ENCODE measurements at regions not wholly inside any gene's neighbourhood (a gene's known extent, or its start where the extent isn't known, plus 50 kb on each side); places are given as distances from the start of the nearest gene placed in this dataset.

DNA sequence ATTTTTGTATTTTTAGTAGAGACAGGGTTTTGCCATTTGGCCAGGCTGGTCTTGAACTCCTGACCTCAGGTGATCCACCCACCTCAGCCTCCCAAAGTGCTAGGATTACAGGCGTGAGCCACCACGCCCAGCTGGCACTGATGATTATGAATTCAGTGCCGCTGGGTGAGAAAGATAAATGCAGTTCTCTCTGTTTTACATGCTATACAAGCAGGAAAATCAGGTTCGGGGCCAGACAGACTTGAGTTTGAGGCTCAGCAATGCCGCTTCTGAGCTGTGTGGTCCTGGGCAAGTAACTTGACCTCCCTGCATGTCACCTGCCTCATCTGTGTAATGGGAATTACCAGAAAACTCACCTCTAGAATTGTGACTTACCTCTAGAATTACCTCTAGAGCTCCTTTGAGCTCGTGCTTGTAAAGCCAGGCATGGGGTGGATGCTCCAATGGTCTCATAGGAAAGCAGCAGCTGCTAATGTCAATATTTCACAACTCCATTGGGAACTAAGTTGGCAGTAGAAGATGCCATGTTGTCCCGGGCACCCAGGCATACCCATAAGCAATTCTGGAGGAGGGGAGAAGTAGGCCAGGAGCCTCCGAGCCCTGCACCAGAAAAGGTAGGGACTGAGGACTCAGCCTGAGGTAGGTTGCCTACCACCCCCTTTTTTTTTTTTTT is 119.8 kb upstream of the SLC25A33 start:
- no peak for DNase-seq

DNA sequence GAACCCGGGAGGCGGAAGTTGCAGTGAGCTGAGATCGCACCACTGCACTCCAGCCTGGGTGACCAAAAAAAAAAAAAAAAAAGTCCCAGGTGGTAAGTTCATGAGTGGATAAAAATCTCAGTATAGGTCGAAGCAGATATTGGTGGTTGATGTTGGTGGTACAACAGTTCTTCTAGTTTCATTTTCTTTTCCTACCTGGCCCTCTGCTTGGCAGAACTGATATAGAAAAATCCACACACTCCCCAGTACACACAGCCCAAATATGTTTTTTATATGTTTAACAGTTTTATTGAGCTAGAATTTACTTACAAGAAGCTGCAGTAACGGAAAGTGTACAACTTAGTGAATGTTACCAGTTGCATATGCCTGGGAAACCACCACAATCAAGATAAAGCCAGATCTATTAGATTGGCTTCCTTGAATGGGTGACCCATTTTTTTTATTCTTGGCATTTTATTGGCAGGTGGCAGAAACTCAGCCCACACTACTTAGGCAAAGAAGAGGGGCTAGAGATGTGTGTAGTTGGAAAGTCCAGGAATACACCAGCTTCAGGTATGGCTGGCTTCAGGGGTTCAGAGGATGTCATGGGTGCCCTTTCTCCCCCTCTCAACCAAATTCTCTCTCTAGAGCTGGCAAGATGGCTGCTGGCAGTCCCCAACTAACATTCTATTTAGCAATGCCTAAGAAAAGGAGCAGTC is 118.3 kb upstream of the SLC25A33 start:
- no peak for DNase-seq

DNA sequence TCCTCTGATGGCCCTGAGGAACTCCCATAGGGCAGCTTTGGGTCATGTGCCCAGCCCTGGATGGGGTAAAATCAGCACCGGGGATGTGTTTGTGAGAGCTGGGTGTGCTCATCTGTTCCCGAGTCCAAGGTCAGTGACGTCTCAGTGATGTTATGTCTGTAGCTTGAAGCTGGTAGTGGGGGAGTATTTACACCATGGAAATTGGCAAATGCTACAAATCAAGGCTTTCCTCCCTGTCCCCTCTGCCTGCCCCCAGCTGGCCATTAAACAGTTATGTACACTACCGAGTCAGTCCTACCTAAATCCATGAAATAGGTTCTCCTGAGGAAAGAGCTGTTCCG is 117.8 kb upstream of the SLC25A33 start:
- no peak for DNase-seq

DNA sequence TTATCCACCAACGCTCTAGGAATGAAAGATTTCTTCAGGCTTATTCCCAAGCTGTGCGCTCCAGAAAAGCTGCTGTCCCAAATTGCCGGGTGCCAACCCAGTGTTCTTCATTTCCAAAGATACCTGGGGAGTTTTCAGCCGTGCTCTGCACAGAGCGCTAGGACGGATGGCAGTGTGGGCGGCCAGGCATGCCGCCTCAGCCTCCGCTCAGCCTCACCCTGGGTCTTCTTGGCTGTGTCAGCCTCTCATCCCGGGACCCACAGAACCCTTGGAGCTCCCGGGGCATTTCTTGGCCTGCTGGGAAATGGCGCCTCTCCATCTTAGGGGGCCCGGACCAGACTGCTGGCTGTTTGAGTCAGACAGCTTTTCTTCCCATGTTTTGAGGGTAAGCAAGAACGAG is 116.9 kb upstream of the SLC25A33 start:
- DNase-seq, result no peak

DNA sequence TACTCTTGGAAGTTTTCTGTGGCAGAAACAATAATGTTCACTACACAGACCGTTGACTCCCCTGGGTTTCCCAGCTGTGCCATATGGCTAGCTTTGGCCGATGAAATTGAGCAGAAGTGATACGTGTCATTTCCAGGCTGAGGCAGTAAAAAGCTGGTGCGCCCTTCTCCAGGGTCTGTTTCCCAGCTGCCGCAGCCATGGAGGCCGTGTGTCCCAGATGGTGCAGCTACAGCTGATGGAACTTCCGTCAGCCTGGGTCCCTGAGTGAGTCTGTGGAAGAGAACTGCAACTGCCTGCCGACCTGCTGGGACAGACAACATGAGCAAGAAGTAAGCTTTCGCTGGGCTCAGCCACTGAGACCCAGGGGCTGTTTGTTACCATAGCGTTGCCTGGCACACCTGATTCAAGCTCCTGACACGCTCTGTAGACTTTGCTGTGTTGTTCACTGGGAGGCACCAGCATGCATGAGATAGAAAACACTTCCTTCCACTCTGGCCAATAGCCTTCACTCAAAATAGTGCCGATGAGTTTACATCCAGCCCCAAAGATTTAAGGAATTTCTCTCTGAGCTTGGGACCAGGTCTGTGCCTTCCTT is 116.3 kb upstream of the SLC25A33 start:
- no peak for DNase-seq

DNA sequence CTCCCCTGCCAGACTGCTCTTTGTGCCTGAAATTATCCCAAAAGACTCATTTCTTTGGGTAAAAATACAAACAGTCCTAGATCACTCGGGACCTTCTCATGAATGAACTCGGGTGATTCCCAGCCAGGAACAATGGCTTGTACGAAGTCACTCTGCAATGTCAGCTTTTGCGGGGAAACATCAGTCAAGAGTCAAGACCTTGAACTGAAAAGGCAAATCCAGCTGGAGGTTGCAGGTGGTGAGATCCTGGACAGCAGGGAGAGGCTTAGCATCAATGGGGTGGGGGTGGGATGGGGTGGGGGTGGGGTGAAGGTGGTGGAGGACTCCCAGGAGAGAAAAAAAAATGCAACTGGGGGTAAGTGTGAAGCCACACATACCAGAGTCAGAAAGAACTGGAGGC is 115.0 kb upstream of the SLC25A33 start:
- no peak for DNase-seq

DNA sequence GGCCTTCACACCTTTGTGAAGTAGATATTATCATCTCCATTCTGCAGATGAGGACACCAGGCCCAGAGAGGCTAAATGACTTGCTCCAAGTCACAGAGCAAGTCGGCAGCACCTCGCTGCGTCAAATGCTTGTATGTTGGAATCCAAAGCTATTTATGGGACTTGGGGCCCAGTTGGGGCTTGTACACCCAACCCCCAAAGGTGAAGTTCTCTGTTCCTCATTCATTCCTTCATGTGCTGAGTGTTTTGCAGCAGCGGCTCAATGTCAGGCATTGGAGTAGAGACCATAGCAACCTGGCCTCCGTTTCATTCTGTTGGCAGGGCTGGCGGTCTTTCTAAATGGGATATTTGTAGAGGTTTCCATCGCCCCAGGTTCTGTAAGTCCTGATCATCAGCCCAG is 113.4 kb upstream of the SLC25A33 start:
- no peak for DNase-seq

DNA sequence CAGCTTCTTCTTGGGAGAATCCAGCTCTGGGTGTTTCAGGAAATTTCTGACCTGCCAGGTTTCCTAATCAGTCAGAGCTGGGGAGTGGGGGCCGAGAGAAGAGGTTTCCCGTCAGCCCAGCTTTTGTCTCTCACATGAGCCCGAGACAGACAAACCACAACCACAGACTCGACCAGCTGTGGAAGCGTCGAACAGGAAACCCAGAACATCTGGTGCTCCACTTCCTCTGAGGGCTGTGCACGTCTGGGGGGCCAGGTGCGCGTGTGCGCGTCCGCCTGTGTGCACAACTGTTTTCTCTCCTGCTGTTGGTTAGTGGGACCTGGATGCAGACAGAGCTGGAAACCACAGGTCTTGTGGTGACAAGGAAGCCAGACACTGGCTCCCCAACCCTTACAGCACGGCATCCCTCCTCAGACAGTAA is 113.0 kb upstream of the SLC25A33 start:
- no peak for DNase-seq

DNA sequence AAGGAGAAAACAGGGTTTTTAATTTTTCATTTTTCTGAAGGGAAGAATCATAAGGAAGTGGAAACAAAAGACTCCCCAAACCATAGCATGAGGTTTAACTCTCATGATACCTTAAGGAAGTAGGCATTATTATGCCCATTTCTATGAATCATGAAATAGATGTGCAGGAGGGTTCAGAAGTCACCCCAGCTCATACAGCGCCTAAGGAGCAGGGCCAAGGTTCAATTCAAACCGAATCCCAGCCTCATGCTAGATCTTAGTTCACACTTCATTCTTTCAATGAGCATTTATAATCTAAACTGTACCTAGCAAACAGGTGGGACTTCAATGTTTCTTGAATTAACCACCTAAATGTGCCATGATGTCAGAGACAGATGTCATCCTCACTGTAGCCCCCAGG is 111.9 kb upstream of the SLC25A33 start:
- no peak for DNase-seq

DNA sequence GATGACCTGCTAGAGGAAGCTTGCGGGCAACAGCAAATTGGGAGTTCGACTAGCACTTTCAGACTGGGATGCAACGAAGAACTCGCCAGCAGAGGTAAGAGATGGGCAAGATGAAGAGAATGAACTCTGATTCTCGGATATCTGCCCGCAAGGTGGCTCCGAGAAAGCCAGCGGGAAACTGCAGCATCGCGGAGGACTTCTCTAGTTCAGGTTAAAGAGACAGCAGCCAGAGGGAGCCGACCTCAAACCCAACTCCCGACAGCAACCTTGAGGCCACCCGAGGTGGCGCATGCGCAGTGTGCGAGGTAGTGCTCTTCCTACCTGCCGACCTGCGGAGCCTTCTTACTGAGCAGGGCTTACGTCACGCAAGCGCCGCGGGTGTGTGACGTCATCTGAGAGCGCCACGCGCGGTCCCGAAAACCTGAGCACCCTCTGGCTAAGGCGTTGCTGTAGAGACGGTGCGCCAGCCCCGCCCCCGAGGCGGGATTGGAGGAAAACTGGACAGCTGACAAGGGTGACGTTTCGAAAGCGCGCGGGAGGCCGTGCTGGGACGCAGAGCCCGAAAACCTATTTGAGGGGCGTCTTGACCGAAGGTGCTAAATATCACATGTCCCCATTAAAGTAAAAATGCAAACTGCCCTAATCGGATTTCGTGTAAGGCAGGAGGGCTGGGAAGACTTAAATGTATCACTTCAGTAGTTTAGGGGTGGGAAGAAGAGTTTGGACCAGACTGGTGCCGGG is 110.5 kb upstream of the SLC25A33 start:
- DNase-seq, result peak; percentile 100

DNA sequence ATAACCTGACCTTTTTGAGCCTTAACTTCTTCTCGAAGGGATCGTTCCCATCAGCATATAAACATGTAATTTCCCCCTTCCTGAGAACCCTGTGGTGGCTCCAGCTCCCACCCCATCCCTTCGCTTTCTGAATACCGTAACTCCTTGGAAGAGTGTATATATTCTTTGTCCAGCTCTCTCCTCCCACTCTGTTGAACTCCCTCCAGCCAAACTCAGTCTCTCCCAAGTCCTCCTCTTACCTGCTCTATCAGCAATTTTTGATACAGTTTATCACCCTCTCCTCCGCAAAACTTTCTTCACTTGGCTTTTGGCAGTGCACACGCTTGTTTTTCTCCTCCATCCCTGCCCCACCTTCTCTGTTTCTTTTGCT is 109.9 kb upstream of the SLC25A33 start:
- DNase-seq, result no peak

DNA sequence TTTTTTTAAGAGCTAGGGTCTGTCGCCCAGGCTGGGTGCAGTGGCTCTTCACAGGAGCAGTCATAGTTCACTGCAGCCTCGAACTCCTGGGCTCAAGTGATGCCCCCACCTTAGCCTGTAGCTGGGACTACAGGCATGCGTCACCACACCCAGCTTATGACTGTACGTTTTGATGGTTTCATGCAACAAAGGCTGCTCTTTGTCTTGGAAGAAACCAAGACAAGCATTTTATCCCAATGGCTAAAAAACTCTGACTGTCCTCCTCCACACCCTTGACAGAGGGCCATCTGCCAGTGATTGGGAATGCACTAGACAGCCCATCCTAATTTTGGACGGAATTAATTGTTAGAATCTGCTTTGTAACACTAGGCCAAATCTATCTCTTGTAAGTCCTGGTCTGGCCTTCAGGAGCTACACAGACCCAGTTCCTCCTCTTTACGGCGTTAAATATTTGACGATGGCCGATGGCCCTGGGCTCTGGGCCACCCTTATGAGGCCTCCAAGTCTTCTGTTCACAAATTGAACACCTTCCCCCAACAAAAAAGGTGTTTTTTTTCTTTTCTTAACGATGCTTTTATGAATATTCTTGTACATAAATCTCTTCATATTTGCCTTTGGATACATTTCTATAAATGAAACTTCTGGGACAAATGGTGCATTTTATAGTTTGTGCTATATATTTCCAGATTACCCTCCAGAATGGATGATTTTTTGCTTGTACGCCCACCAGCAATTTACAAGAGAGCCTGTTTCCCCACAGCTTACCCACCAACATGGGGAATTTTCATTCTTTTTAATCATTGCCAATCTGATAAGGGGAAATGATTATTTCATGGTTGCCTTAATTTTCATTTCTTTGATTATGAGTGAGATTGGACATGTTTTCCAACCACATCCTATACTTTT is 104.8 kb upstream of the SLC25A33 start:
- no peak for DNase-seq

DNA sequence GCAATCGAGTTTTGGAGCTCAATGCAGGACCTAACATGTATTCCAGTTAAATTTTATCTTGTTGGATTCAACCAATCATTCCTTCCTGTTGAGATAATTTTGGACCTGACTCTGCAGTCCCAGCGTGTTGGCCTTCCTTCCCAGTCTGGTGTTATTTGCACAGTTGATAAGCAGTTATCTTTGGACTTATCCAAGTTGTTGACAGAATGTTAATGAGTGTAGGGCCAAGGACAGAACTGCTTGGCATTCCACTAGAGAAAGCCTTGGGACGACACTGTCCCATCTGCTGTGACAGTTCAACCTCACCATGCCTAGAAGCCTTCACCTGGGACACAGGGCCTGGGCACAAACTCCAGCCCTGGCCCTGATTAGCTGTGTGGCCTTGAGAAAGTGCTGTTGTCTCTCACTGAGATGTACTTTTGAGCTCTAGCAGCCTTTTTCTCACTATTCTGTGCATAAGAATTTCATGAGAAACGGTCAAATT is 104.1 kb upstream of the SLC25A33 start:
- DNase-seq, result no peak

DNA sequence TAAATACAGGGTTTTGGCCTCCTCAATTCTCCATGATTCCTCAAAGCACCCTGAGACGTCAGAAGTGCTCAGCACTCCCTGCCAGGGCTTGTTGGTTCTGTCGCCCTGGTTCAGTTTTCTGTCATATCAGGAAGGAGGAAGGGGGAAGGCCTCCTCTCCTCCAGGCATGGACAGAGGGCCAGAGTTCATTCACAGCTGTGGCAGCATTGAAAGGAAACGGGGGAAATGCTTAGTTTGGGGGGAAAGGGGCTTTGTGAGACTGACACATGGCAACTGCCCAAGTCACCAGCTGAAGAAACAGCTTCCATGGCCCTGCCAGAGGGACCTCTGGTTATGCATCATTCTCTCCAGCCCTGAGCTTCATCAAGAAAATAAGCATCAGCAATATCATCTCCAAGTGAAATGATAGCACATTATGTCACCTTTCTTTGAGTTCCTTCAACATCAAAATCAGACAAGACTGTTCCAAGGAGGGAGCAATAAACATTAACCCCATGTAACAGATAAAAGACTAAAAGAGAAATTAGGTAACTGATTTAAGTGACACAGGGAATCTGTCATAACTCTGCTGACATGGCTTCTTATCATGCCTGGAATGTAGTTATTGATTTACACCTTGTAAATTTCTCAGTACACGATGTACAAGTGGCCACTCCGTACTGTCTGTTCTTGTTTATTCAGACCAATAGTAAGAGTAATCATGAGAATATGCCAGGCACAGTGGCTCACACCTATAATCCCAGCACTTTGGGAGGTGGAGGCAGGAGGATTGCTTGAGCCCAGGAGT is 103.2 kb upstream of the SLC25A33 start:
- DNase-seq, result no peak

DNA sequence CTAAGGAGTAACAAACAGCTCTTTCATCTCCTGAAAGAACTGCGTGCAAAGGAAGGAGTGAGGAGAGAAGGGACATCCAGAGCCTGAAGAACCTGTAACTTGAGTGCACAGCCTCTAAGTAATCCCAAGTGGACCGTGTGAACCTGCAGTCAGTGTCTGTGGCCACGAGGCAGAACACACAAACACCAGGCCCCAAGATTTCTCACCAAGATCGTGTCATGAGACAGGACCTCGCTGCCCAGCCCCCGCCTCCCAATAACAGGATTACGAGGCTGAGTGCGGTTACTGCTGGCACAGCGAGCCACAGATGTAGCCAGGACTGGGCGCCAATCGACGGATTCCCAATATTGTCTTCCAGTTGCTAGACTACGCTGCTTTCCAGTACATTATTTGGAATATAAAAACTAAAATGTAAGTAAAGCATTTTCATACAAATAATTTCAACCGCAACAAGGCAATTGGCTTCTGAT is 101.3 kb upstream of the SLC25A33 start:
- peak; percentile 84 for DNase-seq

DNA sequence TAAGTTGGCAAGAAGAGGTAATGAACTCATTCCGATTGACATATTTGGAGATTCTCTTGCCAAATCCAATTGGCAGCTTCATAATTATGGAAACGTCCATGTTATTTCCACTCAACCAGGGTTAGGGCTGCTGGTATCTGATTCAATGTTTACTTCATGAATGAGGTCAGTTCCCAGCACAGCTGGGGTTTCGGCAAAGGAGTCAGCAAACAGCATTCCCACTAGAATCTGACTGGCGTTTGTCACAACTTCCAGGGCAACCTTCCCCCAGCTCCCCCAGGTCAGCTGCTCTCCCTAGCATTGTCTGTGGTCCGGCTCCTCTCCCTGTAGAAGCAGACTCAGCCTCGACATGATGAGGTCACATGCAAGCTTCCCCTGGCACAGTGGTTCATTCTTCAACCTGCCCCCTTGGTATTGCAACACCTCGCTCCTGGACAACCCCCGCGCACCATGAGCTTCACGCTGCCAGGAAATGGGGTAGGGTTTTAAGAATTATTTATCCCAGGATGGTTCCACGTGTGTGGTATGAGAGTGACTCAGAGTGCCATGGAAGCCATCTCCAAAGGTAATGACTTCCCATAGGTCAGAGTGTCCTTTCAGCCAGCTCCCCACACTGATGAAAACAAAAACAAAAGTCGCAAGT is 100.7 kb upstream of the SLC25A33 start:
- peak; percentile 82 for DNase-seq

DNA sequence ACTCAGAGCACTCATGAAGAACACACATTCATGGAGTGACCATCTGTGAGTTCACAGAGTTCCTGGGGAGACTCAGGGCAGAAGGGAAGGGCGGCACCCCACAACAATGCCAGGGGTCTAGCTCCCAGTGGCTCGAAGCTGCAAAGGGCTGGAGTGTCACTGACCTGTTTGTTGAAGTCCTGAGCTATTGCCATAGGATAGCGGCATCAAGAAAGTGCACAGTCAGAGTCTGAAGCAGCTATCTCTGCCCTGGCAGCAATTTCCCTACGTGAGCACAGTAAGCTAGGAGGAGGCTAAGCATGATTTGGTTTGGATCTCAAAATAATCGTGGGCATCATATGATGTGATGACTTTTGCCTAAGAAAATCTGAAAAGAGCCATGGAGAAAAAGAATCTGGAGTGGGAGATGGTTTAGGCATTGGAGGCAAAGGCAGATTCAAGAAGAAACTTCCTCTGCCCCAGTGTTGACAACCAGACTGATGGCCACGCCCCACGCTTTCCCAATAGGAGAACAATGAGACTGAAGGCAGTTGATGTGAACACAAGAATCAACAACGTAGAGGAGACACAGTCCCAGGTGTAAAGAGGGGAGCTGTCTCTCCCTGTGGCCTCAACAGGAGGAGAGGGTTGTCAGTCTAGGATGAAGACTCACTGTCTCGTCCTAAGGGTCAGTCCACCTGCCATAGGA is 100.0 kb upstream of the SLC25A33 start:
- DNase-seq, result no peak

DNA sequence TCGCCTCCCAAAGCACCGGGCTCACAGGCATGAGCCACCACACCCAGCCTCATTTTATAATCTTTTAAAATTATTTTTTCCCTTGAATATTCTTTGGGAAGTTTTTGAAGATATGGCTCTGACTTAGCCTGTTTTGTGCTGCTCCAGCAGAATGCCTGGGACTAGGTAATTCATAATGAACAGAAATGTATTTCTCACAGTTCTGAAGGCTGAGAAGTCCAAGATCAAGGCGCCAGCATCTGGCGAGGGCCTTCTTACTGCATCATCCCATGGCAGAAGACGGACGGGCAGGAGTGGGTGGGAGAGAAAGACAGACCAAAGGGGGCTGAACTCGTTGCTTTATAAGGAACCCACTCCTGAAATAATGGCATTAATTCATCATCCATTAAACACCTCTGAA is 99.0 kb upstream of the SLC25A33 start:
- no peak for DNase-seq

DNA sequence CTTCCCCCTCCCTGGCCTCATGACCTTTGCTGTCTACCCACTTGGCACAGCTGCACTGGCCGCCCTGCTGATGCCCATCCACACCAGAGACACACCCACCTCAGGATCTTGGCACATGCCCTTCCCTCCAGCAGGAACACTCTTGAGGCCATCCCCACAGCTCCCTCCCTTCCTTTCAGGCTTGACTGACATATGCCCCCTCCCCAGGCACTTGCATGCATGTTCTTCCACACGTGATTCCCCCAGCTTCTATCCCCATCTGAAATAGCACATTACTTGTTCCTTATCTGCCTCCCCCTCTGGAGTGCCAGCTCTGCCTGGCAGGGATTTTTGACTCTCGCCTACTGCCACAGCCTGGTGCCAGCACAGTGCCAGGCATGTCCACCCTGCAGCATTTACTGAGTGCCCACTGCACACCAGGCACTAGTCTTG is 98.5 kb upstream of the SLC25A33 start:
- no peak for DNase-seq

DNA sequence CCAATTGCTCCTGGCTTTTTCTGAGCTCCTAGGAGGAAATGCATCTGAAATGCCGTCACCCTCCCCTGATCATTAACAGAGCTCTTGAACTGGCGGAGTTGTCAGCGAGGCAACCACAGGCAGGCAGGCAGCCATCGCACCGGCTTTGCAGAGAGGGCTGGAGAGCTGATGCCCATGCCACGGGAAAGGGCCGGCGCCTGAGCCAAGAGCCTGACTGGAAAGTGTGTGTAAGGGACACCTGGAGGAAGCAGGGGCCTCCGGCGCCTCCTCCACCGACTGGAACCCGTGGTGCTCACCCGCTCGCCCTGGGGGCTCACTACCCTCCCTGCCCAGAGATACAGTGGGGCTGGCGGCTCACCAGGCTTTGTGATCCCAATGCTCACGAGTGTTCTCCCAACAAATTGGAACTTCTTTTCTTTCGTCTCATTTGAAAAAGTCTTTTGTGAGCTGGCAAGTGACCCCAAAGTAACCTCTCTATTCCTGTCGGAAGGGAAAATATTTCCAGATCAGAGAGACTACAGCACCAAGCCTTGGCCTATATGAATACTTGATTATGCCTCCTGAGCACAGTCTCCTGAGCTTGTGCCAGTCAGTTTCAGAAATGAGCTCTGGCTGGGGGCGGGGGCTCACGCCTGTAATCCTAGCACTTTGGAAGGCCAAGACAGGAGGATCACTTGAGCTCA is 97.7 kb upstream of the SLC25A33 start:
- DNase-seq, result peak; percentile 82

Measured in islet precursor cell (in vitro differentiated cells).